ENCODE measurements at regions not wholly inside any gene's neighbourhood (a gene's known extent, or its start where the extent isn't known, plus 50 kb on each side); places are given as distances from the start of the nearest gene placed in this dataset.

GRCh38 chr10:64148607-64149006, 627.4 kb downstream of the REEP3 start:
- TF ChIP-seq EZH2 (IDR thresholded peaks at IDR 0.05; ENCODE audit: borderline replicate concordance, insufficient read depth, low read depth, low read length, poor library complexity, severe bottlenecking): no peak
- no peak for TF ChIP-seq CTCF (IDR thresholded peaks at IDR 0.05)

Measured in B cell (primary cell).